ENCODE measurements at regions not wholly inside any gene's neighbourhood (a gene's known extent, or its start where the extent isn't known, plus 50 kb on each side); places are given as distances from the start of the nearest gene placed in this dataset.

- no peak overlapping the region for H3K4me3 ChIP-seq (ENCODE audit: low read depth, low read length, poor library complexity, severe bottlenecking)
- no peaks in the 10 kb centered on the region for H3K36me3 ChIP-seq (ENCODE audit: insufficient read depth, low read length)
- ChIA-PET POLR2A (no interaction called here), CTCF (ENCODE audit: unreplicated experiment) (no interaction called here)
- H3K79me2 ChIP-seq (ENCODE audit: insufficient read depth, low read depth, low read length) = no peaks in the 10 kb centered on the region
- H3K4me1 ChIP-seq (ENCODE audit: insufficient read depth, low read length, poor library complexity, severe bottlenecking) = no peaks in the 10 kb centered on the region
- no peaks in the 10 kb centered on the region for H3K9me3 ChIP-seq (ENCODE audit: low read length)
- H2AFZ ChIP-seq (ENCODE audit: low read length) = no peak overlapping the region
- H4K20me1 ChIP-seq (ENCODE audit: insufficient read depth, low read length) = no peaks in the 10 kb centered on the region
- DNase-seq (ENCODE audit: low spot score) = no peak
- no peak for TF ChIP-seq EZH2phosphoT487 (IDR thresholded peaks at IDR 0.05; ENCODE audit: borderline replicate concordance, low read depth, low read length)
- BruUV-seq (replicated peaks) = no TSS peak
- H3K27ac ChIP-seq (ENCODE audit: low read depth, low read length, poor library complexity, severe bottlenecking) = no peak overlapping the region
- no peaks in the 10 kb centered on the region for H3K9me2 ChIP-seq (ENCODE audit: insufficient read depth, low read length)
- no peak overlapping the region for H3K4me2 ChIP-seq (ENCODE audit: low read length)
- intact Hi-C loops (cut with micrococcal nuclease; ENCODE audit: unreplicated experiment) = no loop called here
Measured at GRCh38 chr4:65050786-65051185, 619.5 kb downstream of the EPHA5 start.

- no TSS peak for BruUV-seq (replicated peaks)
- Histone ChIP-seq H3K4me1 (ENCODE audit: insufficient read depth, low read length, poor library complexity, severe bottlenecking) (no peaks in the 10 kb centered on the region), H3K9me2 (ENCODE audit: insufficient read depth, low read length) (no peaks in the 10 kb centered on the region), H3K4me3 (ENCODE audit: low read depth, low read length, poor library complexity, severe bottlenecking) (no peak overlapping the region), H3K4me2 (ENCODE audit: low read length) (no peak overlapping the region), H4K20me1 (ENCODE audit: insufficient read depth, low read length) (no peaks in the 10 kb centered on the region), H3K36me3 (ENCODE audit: insufficient read depth, low read length) (no peaks in the 10 kb centered on the region), H2AFZ (ENCODE audit: low read length) (no peak overlapping the region), H3K27ac (ENCODE audit: low read depth, low read length, poor library complexity, severe bottlenecking) (no peak overlapping the region), H3K79me2 (ENCODE audit: insufficient read depth, low read depth, low read length) (no peaks in the 10 kb centered on the region), H3K9me3 (ENCODE audit: low read length) (no peaks in the 10 kb centered on the region)
- no peak for DNase-seq (ENCODE audit: low spot score)
- TF ChIP-seq CTCF (conservative IDR thresholded peaks at IDR 0.05; ENCODE audit: low read length) = no peak
- TF ChIP-seq EZH2phosphoT487 (IDR thresholded peaks at IDR 0.05; ENCODE audit: borderline replicate concordance, low read depth, low read length) = no peak
- ChIA-PET CTCF (ENCODE audit: unreplicated experiment) (no interaction called here), POLR2A (no interaction called here)
- intact Hi-C loops (cut with micrococcal nuclease; ENCODE audit: unreplicated experiment) = no loop called here
Measured at GRCh38 chr4:65046192-65047133, 623.8 kb downstream of the EPHA5 start.

- TF ChIP-seq CTCF (conservative IDR thresholded peaks at IDR 0.05; ENCODE audit: low read length) (no peak), EZH2phosphoT487 (IDR thresholded peaks at IDR 0.05; ENCODE audit: borderline replicate concordance, low read depth, low read length) (no peak)
- Histone ChIP-seq H3K4me2 (ENCODE audit: low read length) (no peak overlapping the region), H3K27ac (ENCODE audit: low read depth, low read length, poor library complexity, severe bottlenecking) (no peak overlapping the region), H3K9me2 (ENCODE audit: insufficient read depth, low read length) (no peaks in the 10 kb centered on the region), H3K4me1 (ENCODE audit: insufficient read depth, low read length, poor library complexity, severe bottlenecking) (no peaks in the 10 kb centered on the region), H4K20me1 (ENCODE audit: insufficient read depth, low read length) (no peaks in the 10 kb centered on the region), H3K79me2 (ENCODE audit: insufficient read depth, low read depth, low read length) (no peaks in the 10 kb centered on the region), H3K4me3 (ENCODE audit: low read depth, low read length, poor library complexity, severe bottlenecking) (no peak overlapping the region), H3K36me3 (ENCODE audit: insufficient read depth, low read length) (no peaks in the 10 kb centered on the region), H2AFZ (ENCODE audit: low read length) (no peak overlapping the region), H3K9me3 (ENCODE audit: low read length) (no peaks in the 10 kb centered on the region)
- ChIA-PET POLR2A (interaction anchor here (1.0 kb wide), 1 partner anchor 11 kb away, joined by 4 read pairs; no protein-coding TSS in a partner anchor), CTCF (ENCODE audit: unreplicated experiment) (no interaction called here)
- no peak for DNase-seq (ENCODE audit: low spot score)
- intact Hi-C loops (cut with micrococcal nuclease; ENCODE audit: unreplicated experiment) = no loop called here
- no TSS peak for BruUV-seq (replicated peaks)
Measured at GRCh38 chr4:65033899-65034298, 624.6 kb upstream of the TECRL start.

Data from OCI-LY7 (cell line).